Activated CD8-positive, alpha-beta memory T cell treated with anti-CD3 and anti-CD28 coated beads, Interleukin-2, amount 50 U/mL, for 24 hours (primary cell): ENCODE measurements at regions not wholly inside any gene's neighbourhood (a gene's known extent, or its start where the extent isn't known, plus 50 kb on each side); places are given as distances from the start of the nearest gene placed in this dataset.
"Not testable (repeated sequence)": the region's sequence is repeated elsewhere in the genome, so short reads cannot be mapped to it uniquely, and the experiment has no call there.

Source experiments
- DNase-seq: peaks from one replicate; pipeline ENCODE4 v3.0.0-alpha.2; 2020; ENCODE audit errors: extremely low read depth

- DNase-seq, result no peak
These were observed 1042.9 kb downstream of the GATA3 start for GRCh38 chr10:9097206-9097990.

GRCh38 chr10:9097991-9098306 lies 1043.5 kb downstream of the GATA3 start:
- DNase-seq, result no peak

GRCh38 chr10:9102026-9102425 lies 1047.5 kb downstream of the GATA3 start:
- no peak for DNase-seq

- no peak for DNase-seq
These were observed 1048.8 kb downstream of the GATA3 start for GRCh38 chr10:9103301-9103700.

- no peak for DNase-seq
These were observed 1057.5 kb downstream of the GATA3 start for GRCh38 chr10:9111976-9112375.

- no peak for DNase-seq
These were observed 1072.2 kb downstream of the GATA3 start for GRCh38 chr10:9126728-9127127.

- DNase-seq, result no peak
These were observed 1082.9 kb downstream of the GATA3 start for GRCh38 chr10:9137368-9137767.

- DNase-seq, result not testable (repeated sequence)
These were observed 1084.3 kb downstream of the GATA3 start for GRCh38 chr10:9138829-9139228.

- DNase-seq, result no peak
These were observed 1085.9 kb downstream of the GATA3 start for GRCh38 chr10:9140373-9140772.

- DNase-seq, result no peak
These were observed 1093.0 kb downstream of the GATA3 start for GRCh38 chr10:9147475-9147874.

- DNase-seq, result no peak
These were observed 1094.6 kb downstream of the GATA3 start for GRCh38 chr10:9149134-9149533.

- not testable (repeated sequence) for DNase-seq
These were observed 1098.6 kb downstream of the GATA3 start for GRCh38 chr10:9153057-9153456.

GRCh38 chr10:9157656-9158055 lies 1103.2 kb downstream of the GATA3 start:
- no peak for DNase-seq

GRCh38 chr10:9158675-9159074 lies 1104.2 kb downstream of the GATA3 start:
- DNase-seq, result no peak

- no peak for DNase-seq
These were observed 1105.8 kb downstream of the GATA3 start for GRCh38 chr10:9160275-9160674.

GRCh38 chr10:9163699-9164098 lies 1109.2 kb downstream of the GATA3 start:
- no peak for DNase-seq

GRCh38 chr10:9166770-9167169 lies 1112.3 kb downstream of the GATA3 start:
- DNase-seq, result no peak

- no peak for DNase-seq
These were observed 1117.8 kb downstream of the GATA3 start for GRCh38 chr10:9172276-9172675.

- no peak for DNase-seq
These were observed 1120.7 kb downstream of the GATA3 start for GRCh38 chr10:9175200-9175599.

- not testable (repeated sequence) for DNase-seq
These were observed 1128.9 kb downstream of the GATA3 start for GRCh38 chr10:9183197-9183880.

- DNase-seq, result no peak
These were observed 1133.7 kb downstream of the GATA3 start for GRCh38 chr10:9188022-9188810.

- no peak for DNase-seq
These were observed 1135.0 kb downstream of the GATA3 start for GRCh38 chr10:9189448-9189847.

GRCh38 chr10:9193120-9193519 lies 1138.6 kb downstream of the GATA3 start:
- DNase-seq, result no peak
